HEK293 (cell line): ENCODE measurements at regions not wholly inside any gene's neighbourhood (a gene's known extent, or its start where the extent isn't known, plus 50 kb on each side); places are given as distances from the start of the nearest gene placed in this dataset.

ENCODE experiments used
- ATF2 ChIP-seq: fragments of 450-650 bp; formaldehyde crosslinking; IDR thresholded peaks from 2 replicates; pipeline ENCODE4 v1.5.1; 2016; ENCODE audit warnings: missing biosample characterization, missing genetic modification characterization, low read depth
- BCL6B ChIP-seq: fragments of 450-650 bp; formaldehyde crosslinking; IDR thresholded peaks from 2 replicates; pipeline ENCODE4 v1.5.1; 2017; ENCODE audit warnings: missing biosample characterization, missing genetic modification characterization
- CTCF ChIP-seq: fragments of 450-650 bp; formaldehyde crosslinking; IDR thresholded peaks from 2 replicates; pipeline ENCODE4 v1.5.1; 2016; ENCODE audit warnings: missing biosample characterization, missing genetic modification characterization
- IKZF3 ChIP-seq: fragments of 450-650 bp; IDR thresholded peaks from 2 replicates; pipeline ENCODE4 v1.5.0; 2018; ENCODE audit warnings: missing biosample characterization, mild to moderate bottlenecking, missing genetic modification characterization, moderate library complexity
- REST ChIP-seq: fragments of 450-650 bp; formaldehyde crosslinking; IDR thresholded peaks from 2 replicates; pipeline ENCODE4 v1.5.1; 2016; ENCODE audit warnings: missing biosample characterization, missing genetic modification characterization
- TCF7L2 ChIP-seq: IDR thresholded peaks from 2 replicates; pipeline ENCODE4 v1.6.1; 2011; ENCODE audit warnings: low read depth, mild to moderate bottlenecking, inconsistent platforms, low read length, moderate library complexity, borderline replicate concordance
- ZBTB7A ChIP-seq: fragments of 450-650 bp; formaldehyde crosslinking; IDR thresholded peaks from 2 replicates; pipeline ENCODE4 v1.5.1; 2016; ENCODE audit warnings: low read depth, missing biosample characterization, missing genetic modification characterization
- ZNF10 ChIP-seq: fragments of 450-650 bp; formaldehyde crosslinking; IDR thresholded peaks from 2 replicates; pipeline ENCODE4 v1.5.1; 2017; ENCODE audit warnings: missing biosample characterization, missing genetic modification characterization
- ZNF174 ChIP-seq: fragments of 450-650 bp; formaldehyde crosslinking; IDR thresholded peaks from 2 replicates; pipeline ENCODE4 v1.5.0; 2017; ENCODE audit warnings: missing biosample characterization, mild to moderate bottlenecking, missing genetic modification characterization
- ZNF404 ChIP-seq: fragments of 450-650 bp; formaldehyde crosslinking; IDR thresholded peaks from 2 replicates; pipeline ENCODE4 v1.5.1; 2017; ENCODE audit warnings: missing biosample characterization, missing genetic modification characterization
- ZNF555 ChIP-seq: fragments of 450-650 bp; formaldehyde crosslinking; conservative IDR thresholded peaks from 2 replicates; pipeline ENCODE4 v1.5.1; 2017; ENCODE audit warnings: missing biosample characterization, mild to moderate bottlenecking, missing genetic modification characterization, inconsistent platforms
- ZNF571 ChIP-seq: fragments of 450-650 bp; formaldehyde crosslinking; IDR thresholded peaks from 2 replicates; pipeline ENCODE4 v1.5.0; 2017; ENCODE audit warnings: missing biosample characterization, missing genetic modification characterization
- ZNF777 ChIP-seq: fragments of 450-650 bp; formaldehyde crosslinking; IDR thresholded peaks from 2 replicates; pipeline ENCODE4 v1.5.1; 2017; ENCODE audit warnings: missing biosample characterization, missing genetic modification characterization, borderline replicate concordance
- ZNF785 ChIP-seq: fragments of 450-650 bp; formaldehyde crosslinking; IDR thresholded peaks from 2 replicates; pipeline ENCODE4 v1.5.1; 2016; ENCODE audit warnings: missing biosample characterization, missing genetic modification characterization

- TF ChIP-seq ZNF174 (tag by site-specific recombination), result no peak
- TF ChIP-seq CTCF, result no peak
- TF ChIP-seq ZNF785 (tag by site-specific recombination), result no peak
- no peak for TF ChIP-seq REST (tag by site-specific recombination)
- no peak for TF ChIP-seq ZNF777 (tag by site-specific recombination)
- no peak for TF ChIP-seq ZNF404 (tag by site-specific recombination)
- TF ChIP-seq ATF2 (tag by site-specific recombination), result no peak
- no peak for TF ChIP-seq ZNF571 (tag by site-specific recombination)
- TF ChIP-seq IKZF3 (tag by site-specific recombination), result no peak
- no peak for TF ChIP-seq ZNF10 (tag by site-specific recombination)
- no peak for TF ChIP-seq ZNF555 (tag by site-specific recombination)
- TF ChIP-seq BCL6B, result no peak
- TF ChIP-seq TCF7L2, result no peak
- no peak for TF ChIP-seq ZBTB7A (tag by site-specific recombination)
Measured at GRCh38 chr7:35437619-35438275, 183.8 kb upstream of the TBX20 start.
